Sigmoid colon (tissue), 4 donors: ENCODE measurements at regions not wholly inside any gene's neighbourhood (a gene's known extent, or its start where the extent isn't known, plus 50 kb on each side); places are given as distances from the start of the nearest gene placed in this dataset.

Source experiments
- CTCF ChIP-seq, 4 experiments: fragments of 450-650 bp in 3 of 4; fragments of 200-600 bp in 1 of 4; IDR thresholded peaks; one replicate each; pipeline ENCODE4 v1.5.1; 2016 to 2019; ENCODE audit warnings: antibody characterized with exemption in 4 of 4, mild to moderate bottlenecking in 3 of 4, moderate library complexity in 2 of 4
- EP300 ChIP-seq, 4 donors: sonication (generic); formaldehyde crosslinking; IDR thresholded peaks; one replicate each; pipeline ENCODE4 v1.6.1; 2017; ENCODE audit warnings: antibody characterized with exemption in 4 of 4
- POLR2A ChIP-seq, 2 donors: fragments of 450-650 bp; IDR thresholded peaks; one replicate each; pipeline ENCODE4 v1.6.1; 2016; ENCODE audit warnings: antibody characterized with exemption in 2 of 2, mild to moderate bottlenecking in 2 of 2, moderate library complexity in 2 of 2
- POLR2AphosphoS5 ChIP-seq, 4 donors: sonication (generic); formaldehyde crosslinking; IDR thresholded peaks; one replicate each; pipeline ENCODE4 v1.6.1; 2017; ENCODE audit warnings: antibody characterized with exemption in 4 of 4

GRCh38 chr9:1617419-1617818 lies 397.7 kb upstream of the SMARCA2 start:
- TF ChIP-seq CTCF (IDR thresholded peaks at IDR 0.05) (no peak), POLR2A (IDR thresholded peaks at IDR 0.05) (no peak), POLR2AphosphoS5 (IDR thresholded peaks at IDR 0.05) (no peak), EP300 (IDR thresholded peaks at IDR 0.05) (no peak)
